HG02571 (cell line): ENCODE measurements at regions not wholly inside any gene's neighbourhood (a gene's known extent, or its start where the extent isn't known, plus 50 kb on each side); places are given as distances from the start of the nearest gene placed in this dataset.
"Not testable (repeated sequence)": the region's sequence is repeated elsewhere in the genome, so short reads cannot be mapped to it uniquely, and the experiment has no call there.

Source experiments
- ATAC-seq: cut with Tn5 transposase; IDR thresholded peaks from one replicate; pipeline ENCODE4 v1.9.1; 2021; ENCODE audit warnings: mild to moderate bottlenecking, moderate library complexity; ENCODE audit not compliant: unreplicated experiment

GRCh38 chr5:156019571-156020180 lies 307.3 kb upstream of the SGCD start:
- ATAC-seq, result no peak

DNA sequence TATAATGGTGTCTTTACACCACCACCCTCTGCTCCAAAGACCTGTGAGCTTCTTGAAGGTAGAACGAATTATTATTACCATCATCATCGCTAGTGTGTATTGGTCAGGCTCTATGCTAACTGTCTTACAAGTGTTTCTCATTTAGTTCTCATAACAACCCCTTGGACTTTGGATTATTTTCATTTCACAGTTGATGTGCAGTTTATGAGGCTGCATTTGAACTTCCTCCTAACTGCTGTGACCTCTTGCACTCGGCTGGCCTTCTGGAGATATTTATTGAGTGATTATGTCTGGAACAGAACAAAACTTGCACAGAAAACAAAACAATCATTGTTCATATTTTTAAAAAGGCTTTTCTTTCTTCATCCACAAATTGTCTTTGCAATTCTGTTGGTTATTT lies 306.3 kb upstream of the SGCD start:
- ATAC-seq, result no peak

DNA sequence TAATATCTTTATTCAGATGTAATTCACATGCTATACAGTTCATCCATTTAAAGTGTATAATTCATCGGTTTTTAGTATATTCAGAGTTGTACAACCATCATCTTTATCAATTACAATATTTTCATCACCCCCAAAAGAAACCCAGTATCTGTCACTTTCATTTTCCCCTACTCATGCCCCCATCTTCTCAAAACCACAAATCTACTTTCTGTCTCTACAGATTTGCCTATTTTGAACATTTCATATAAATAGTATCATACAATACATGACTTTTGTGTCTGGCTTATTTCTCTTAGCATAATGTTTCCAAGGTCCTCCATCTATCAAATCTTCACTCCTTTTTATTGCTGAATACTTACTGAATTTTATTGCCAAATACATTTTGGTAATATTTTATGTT lies 305.1 kb upstream of the SGCD start:
- ATAC-seq, result no peak

DNA sequence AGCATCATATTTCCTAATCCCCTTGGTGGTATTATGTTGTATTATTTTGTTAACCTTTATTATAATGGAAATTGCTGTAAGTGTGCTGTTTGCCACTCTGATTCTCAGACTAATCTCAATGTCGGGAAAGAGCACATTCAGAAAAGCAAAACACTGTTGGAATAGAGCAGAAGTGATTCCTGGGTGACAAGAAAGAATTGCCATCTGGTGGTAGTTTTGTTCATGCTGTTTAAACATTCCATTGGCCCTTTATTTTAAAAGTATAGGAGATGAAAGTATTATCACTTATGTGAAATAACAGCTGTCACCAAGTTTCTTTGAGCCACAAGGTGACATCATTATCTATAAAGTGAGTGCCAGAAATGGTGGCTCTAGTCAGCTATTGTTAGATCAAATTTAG lies 301.3 kb upstream of the SGCD start:
- ATAC-seq, result no peak

DNA sequence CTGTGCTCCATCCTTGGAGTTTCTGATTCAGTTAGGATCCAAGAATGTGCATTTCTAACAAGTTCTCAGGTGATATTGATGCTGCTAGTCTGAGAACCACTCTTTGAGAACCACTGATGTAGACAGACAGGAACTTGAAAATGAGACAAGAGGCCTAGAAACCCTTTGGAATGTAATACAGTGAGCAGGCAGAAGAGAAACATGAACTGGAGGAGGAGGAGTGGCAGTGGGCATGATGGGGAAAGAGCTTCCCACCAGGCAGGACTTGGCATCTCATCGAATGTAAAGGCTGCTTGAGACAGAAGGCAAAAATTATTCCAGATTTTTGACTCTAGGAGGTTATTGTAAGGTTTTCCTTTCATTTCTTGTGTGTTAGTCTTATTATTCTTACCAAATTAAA lies 295.8 kb upstream of the SGCD start:
- no peak for ATAC-seq

GRCh38 chr5:156036640-156037039 lies 290.3 kb upstream of the SGCD start:
- ATAC-seq, result no peak

DNA sequence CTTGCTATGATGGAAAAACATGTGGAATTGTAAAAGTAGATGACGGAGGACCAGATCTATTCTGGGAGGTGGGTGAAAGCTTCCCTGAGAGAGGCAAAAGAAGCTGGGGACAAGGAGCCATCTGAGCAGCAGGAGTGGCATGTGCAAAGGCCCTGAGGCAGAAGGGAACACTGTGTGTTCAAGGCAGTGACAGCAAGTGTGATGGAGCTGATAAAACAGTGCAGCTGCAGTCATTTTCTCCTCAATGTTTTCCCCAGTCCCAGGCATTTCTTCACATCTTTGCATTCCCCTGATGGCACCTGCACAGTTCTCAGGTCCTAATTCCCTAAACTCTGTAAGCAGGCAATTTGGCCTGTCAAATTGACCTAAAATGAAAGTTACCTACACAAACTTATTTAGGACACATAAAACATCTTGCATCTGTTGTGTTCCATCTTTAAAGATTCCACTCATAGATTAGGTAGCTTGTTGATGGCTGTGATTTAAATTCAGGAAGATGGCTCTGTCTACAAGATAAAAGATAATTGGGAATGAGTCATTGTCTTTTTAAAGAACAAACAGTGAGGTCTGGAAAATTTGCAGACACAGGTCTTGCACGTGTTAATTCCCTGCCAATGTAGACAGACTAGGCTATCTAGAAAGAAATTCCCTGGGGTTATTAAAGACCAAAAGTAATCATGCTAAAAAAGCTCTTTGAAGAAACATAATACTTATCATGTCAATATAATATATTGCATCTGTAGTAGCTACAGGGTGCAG lies 289.6 kb upstream of the SGCD start:
- ATAC-seq, result no peak

DNA sequence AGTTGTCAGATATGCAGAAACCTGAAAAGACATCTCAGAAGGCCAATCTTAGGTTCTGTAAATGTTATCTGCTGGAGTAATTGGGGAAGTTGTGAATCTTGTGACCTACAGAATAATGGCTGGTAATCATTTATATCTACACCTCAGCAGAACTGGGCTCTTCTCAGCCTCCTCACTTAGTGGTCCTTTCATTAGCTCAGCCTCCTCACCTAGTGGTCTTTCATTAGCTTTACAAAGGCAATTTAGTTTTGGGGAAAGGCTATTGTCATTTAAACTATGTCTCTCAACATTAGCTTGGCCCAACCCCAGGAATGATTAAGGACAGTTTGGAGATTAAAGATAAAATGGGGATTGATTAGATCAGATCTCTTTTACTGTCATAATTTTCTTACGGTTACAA lies 284.2 kb upstream of the SGCD start:
- ATAC-seq, result no peak

GRCh38 chr5:156043351-156043750 lies 283.6 kb upstream of the SGCD start:
- no peak for ATAC-seq

- no peak for ATAC-seq
Measured at GRCh38 chr5:156051972-156052371, 275.0 kb upstream of the SGCD start.

- ATAC-seq, result no peak
Measured at GRCh38 chr5:156052656-156053055, 274.3 kb upstream of the SGCD start.

DNA sequence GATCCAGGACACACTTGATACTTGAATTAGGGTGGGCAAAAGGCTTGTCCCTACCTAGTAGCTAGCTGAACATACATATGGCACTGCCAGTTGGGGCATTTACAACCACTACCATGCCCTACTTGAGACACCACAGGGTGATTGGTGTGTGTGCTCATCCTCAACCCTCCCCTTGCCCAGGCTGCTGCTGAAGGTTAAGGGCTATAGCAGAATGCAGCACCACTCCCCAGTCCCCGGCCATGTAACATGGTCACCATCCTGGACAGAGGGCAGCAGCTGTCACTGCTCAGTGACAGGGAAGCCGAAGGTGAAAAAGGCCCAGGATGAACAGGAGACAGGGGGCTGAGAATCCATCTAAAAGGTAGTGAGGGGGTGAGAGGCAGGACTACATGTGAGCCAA lies 273.9 kb upstream of the SGCD start:
- no peak for ATAC-seq

GRCh38 chr5:156076912-156077311 lies 250.1 kb upstream of the SGCD start:
- no peak for ATAC-seq

GRCh38 chr5:156087577-156088110 lies 239.3 kb upstream of the SGCD start:
- ATAC-seq, result no peak

GRCh38 chr5:156089955-156090940 lies 236.7 kb upstream of the SGCD start:
- ATAC-seq, result not testable (repeated sequence)

GRCh38 chr5:156093024-156093423 lies 233.9 kb upstream of the SGCD start:
- no peak for ATAC-seq

DNA sequence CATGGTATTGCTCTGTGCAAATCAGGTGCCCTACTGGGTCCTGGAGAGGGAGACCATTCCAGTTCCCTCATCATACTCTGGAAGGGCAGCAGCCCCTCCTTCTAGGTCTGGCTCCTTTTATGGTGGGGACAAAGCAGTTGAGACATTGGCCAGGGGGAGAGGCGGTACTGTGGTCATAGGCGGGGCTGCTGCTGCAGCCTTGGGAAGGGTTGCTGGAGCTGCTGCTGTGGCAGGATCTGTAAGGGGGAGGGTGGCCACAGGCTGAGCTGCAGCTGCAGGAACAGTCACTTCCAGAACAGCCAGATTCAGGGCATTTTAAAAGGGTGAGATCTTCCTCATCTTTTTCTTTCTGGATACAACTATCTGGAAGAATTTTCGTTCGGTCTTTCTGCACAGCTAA lies 233.0 kb upstream of the SGCD start:
- ATAC-seq, result no peak

- ATAC-seq, result no peak
Measured at GRCh38 chr5:156095709-156096241, 231.2 kb upstream of the SGCD start.

GRCh38 chr5:156096259-156096658 lies 230.7 kb upstream of the SGCD start:
- ATAC-seq, result no peak

DNA sequence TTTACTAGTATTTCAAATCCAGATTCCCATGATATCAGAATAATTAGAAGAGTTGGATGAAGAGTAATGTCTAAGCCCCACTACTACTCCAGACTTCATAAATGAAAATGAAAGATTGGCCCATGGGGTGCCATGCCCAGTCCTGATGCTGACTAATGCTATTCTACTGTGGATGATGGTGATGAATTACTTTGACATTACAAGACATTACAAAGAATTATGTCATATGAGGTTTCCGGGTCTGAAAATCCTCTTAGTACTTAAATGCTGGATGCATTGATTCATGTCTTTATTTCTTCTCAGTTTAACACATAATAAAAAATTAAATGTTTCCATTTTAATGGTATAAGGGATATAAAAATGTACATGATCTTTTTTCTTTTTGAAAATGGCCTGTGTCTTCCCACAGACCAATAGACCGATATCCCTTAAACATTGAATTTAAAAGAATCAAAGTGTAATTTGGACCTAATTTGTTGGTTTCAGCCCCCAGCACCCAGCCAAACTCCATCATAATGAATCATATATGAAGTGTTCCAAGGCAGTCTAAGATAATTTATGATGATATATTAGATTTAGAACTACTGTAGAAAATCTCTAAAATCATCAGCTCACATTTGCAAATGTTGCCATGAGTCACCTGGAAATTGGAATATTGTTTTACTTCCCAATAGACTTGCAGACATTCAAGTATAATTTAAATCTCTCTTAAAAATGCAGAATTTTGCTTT lies 223.6 kb upstream of the SGCD start:
- no peak for ATAC-seq
